Muscle of back (tissue), 3 donors: ENCODE measurements at regions not wholly inside any gene's neighbourhood (a gene's known extent, or its start where the extent isn't known, plus 50 kb on each side); places are given as distances from the start of the nearest gene placed in this dataset.
"Not testable (repeated sequence)": the region's sequence is repeated elsewhere in the genome, so short reads cannot be mapped to it uniquely, and the experiment has no call there.

ENCODE experiments used
- DNase-seq, 3 donors: peaks; one replicate each; pipeline versions ENCODE4 v3.0.0 to v3.0.0-alpha.2; 2013

GRCh38 chr2:133624551-133624950 is 56.3 kb upstream of the NCKAP5 start:
- no peak for DNase-seq

- no peak for DNase-seq
These were observed 59.5 kb upstream of the NCKAP5 start for GRCh38 chr2:133627741-133628140.

- peak in 1 of 3 donors; percentile 16 for DNase-seq
These were observed 65.0 kb upstream of the NCKAP5 start for GRCh38 chr2:133633309-133633708.

- peak; percentile 67 to 85 (median 75) for DNase-seq
These were observed 65.7 kb upstream of the NCKAP5 start for GRCh38 chr2:133633881-133634409.

- DNase-seq, result peak in 1 of 3 donors; percentile 40
These were observed 66.9 kb upstream of the NCKAP5 start for GRCh38 chr2:133635131-133635530.

GRCh38 chr2:133636287-133636686 is 68.0 kb upstream of the NCKAP5 start:
- DNase-seq, result no peak

- no peak for DNase-seq
These were observed 71.8 kb upstream of the NCKAP5 start for GRCh38 chr2:133640103-133640502.

- DNase-seq, result peak in 1 of 3 donors; percentile 46
These were observed 73.2 kb upstream of the NCKAP5 start for GRCh38 chr2:133641497-133641896.

GRCh38 chr2:133641942-133642725 is 73.9 kb upstream of the NCKAP5 start:
- peak in 1 of 3 donors; percentile 74 for DNase-seq

- peak in 1 of 3 donors; percentile 55 for DNase-seq
These were observed 74.5 kb upstream of the NCKAP5 start for GRCh38 chr2:133642791-133643191.

- DNase-seq, result no peak
These were observed 75.6 kb upstream of the NCKAP5 start for GRCh38 chr2:133643863-133644262.

- no peak for DNase-seq
These were observed 76.6 kb upstream of the NCKAP5 start for GRCh38 chr2:133644846-133645245.

GRCh38 chr2:133647386-133647785 is 79.1 kb upstream of the NCKAP5 start:
- DNase-seq, result not testable (repeated sequence)

GRCh38 chr2:133651861-133652260 is 83.6 kb upstream of the NCKAP5 start:
- no peak for DNase-seq

- peak; percentile 85 to 95 (median 89) for DNase-seq
These were observed 84.1 kb upstream of the NCKAP5 start for GRCh38 chr2:133652398-133652797.

- no peak for DNase-seq
These were observed 84.8 kb upstream of the NCKAP5 start for GRCh38 chr2:133653056-133653455.

- DNase-seq, result no peak
These were observed 86.7 kb upstream of the NCKAP5 start for GRCh38 chr2:133654949-133655348.

GRCh38 chr2:133655610-133656009 is 87.3 kb upstream of the NCKAP5 start:
- DNase-seq, result peak in 1 of 3 donors; percentile 60

GRCh38 chr2:133657591-133657990 is 89.3 kb upstream of the NCKAP5 start:
- no peak for DNase-seq

GRCh38 chr2:133658020-133658903 is 90.0 kb upstream of the NCKAP5 start:
- no peak for DNase-seq

- DNase-seq, result no peak
These were observed 92.2 kb upstream of the NCKAP5 start for GRCh38 chr2:133660510-133660909.

GRCh38 chr2:133661392-133661791 is 93.1 kb upstream of the NCKAP5 start:
- no peak for DNase-seq

- DNase-seq, result no peak
These were observed 98.4 kb upstream of the NCKAP5 start for GRCh38 chr2:133666621-133667020.
